ENCODE measurements at regions not wholly inside any gene's neighbourhood (a gene's known extent, or its start where the extent isn't known, plus 50 kb on each side); places are given as distances from the start of the nearest gene placed in this dataset.

GRCh38 chr10:131017566-131018285 is 293.8 kb downstream of the TCERG1L start:
- Histone ChIP-seq H3K27ac (ENCODE audit: low read length, poor library complexity, severe bottlenecking) (no peak overlapping the region), H2BK120ac (ENCODE audit: low read depth, low read length) (no peak overlapping the region), H4K8ac (ENCODE audit: low read length) (no peak overlapping the region), H2BK12ac (ENCODE audit: low read length in 2 of 2) (no peak overlapping the region), H3K9me3 (ENCODE audit: control insufficient read depth, low read length) (no peaks in the 10 kb centered on the region), H3K36me3 (ENCODE audit: control insufficient read depth in 1 of 2, insufficient read depth in 2 of 2, low read depth in 1 of 2, low read length in 2 of 2) (no peaks in the 10 kb centered on the region), H3K4me1 (ENCODE audit: control insufficient read depth, insufficient read depth, low read depth, low read length) (no peaks in the 10 kb centered on the region), H3K9ac (ENCODE audit: low read length) (no peak overlapping the region), H2BK15ac (ENCODE audit: low read depth, poor library complexity, severe bottlenecking) (no peak overlapping the region), H3K4me3 (ENCODE audit: insufficient read depth in 1 of 2, low read depth in 1 of 2, low read length in 2 of 2) (no peak overlapping the region), H4K91ac (ENCODE audit: low read length) (no peak overlapping the region), H2AK5ac (ENCODE audit: low read length, severe bottlenecking) (no peak overlapping the region), H3K79me1 (replicated peaks; ENCODE audit: low read length, poor library complexity, severe bottlenecking) (no peaks in the 10 kb centered on the region), H3K23ac (ENCODE audit: low read length in 2 of 2) (no peak overlapping the region), H3K4ac (ENCODE audit: low read depth in 1 of 2, low read length in 2 of 2) (no peak overlapping the region), H3K14ac (ENCODE audit: low read length in 2 of 2) (no peak overlapping the region), H3K18ac (ENCODE audit: low read depth in 1 of 2, low read length in 2 of 2) (no peak overlapping the region), H2BK5ac (ENCODE audit: low read depth, low read length, poor library complexity, severe bottlenecking) (no peak overlapping the region), H3K4me2 (ENCODE audit: low read length, poor library complexity, severe bottlenecking) (no peak overlapping the region), H2AFZ (ENCODE audit: low read depth, low read length) (no peak overlapping the region), H3K27me3 (ENCODE audit: control insufficient read depth in 1 of 2, insufficient read depth in 1 of 2, low read length in 2 of 2) (no peaks in the 10 kb centered on the region)
- no peak for DNase-seq
- WGBS, result 78% methylated on average over 9 of the region's 9 CpGs

GRCh38 chr10:131018886-131019500 is 292.5 kb downstream of the TCERG1L start:
- no peaks in the 10 kb centered on the region for H3K79me1 ChIP-seq (replicated peaks; ENCODE audit: low read length, poor library complexity, severe bottlenecking)
- no peak overlapping the region for H3K14ac ChIP-seq (ENCODE audit: low read length in 2 of 2)
- H2AFZ ChIP-seq (ENCODE audit: low read depth, low read length), result no peak overlapping the region
- no peak overlapping the region for H4K91ac ChIP-seq (ENCODE audit: low read length)
- no peak overlapping the region for H2BK12ac ChIP-seq (ENCODE audit: low read length in 2 of 2)
- no peaks in the 10 kb centered on the region for H3K27me3 ChIP-seq (ENCODE audit: control insufficient read depth in 1 of 2, insufficient read depth in 1 of 2, low read length in 2 of 2)
- no peak overlapping the region for H3K18ac ChIP-seq (ENCODE audit: low read depth in 1 of 2, low read length in 2 of 2)
- no peaks in the 10 kb centered on the region for H3K36me3 ChIP-seq (ENCODE audit: control insufficient read depth in 1 of 2, insufficient read depth in 2 of 2, low read depth in 1 of 2, low read length in 2 of 2)
- no peak overlapping the region for H2AK5ac ChIP-seq (ENCODE audit: low read length, severe bottlenecking)
- DNase-seq, result no peak
- H3K4ac ChIP-seq (ENCODE audit: low read depth in 1 of 2, low read length in 2 of 2), result no peak overlapping the region
- no peak overlapping the region for H3K4me3 ChIP-seq (ENCODE audit: insufficient read depth in 1 of 2, low read depth in 1 of 2, low read length in 2 of 2)
- no peak overlapping the region for H2BK120ac ChIP-seq (ENCODE audit: low read depth, low read length)
- no peak overlapping the region for H3K9ac ChIP-seq (ENCODE audit: low read length)
- no peaks in the 10 kb centered on the region for H3K4me1 ChIP-seq (ENCODE audit: control insufficient read depth, insufficient read depth, low read depth, low read length)
- no peaks in the 10 kb centered on the region for H3K9me3 ChIP-seq (ENCODE audit: control insufficient read depth, low read length)
- no peak overlapping the region for H4K8ac ChIP-seq (ENCODE audit: low read length)
- H2BK15ac ChIP-seq (ENCODE audit: low read depth, poor library complexity, severe bottlenecking), result no peak overlapping the region
- 71% methylated on average over 14 of the region's 14 CpGs for WGBS
- H2BK5ac ChIP-seq (ENCODE audit: low read depth, low read length, poor library complexity, severe bottlenecking), result no peak overlapping the region
- H3K23ac ChIP-seq (ENCODE audit: low read length in 2 of 2), result no peak overlapping the region
- H3K27ac ChIP-seq (ENCODE audit: low read length, poor library complexity, severe bottlenecking), result no peak overlapping the region
- no peak overlapping the region for H3K4me2 ChIP-seq (ENCODE audit: low read length, poor library complexity, severe bottlenecking)

GRCh38 chr10:131019696-131020095 is 291.8 kb downstream of the TCERG1L start:
- H3K27me3 ChIP-seq (ENCODE audit: control insufficient read depth in 1 of 2, insufficient read depth in 1 of 2, low read length in 2 of 2), result no peaks in the 10 kb centered on the region
- no peak overlapping the region for H3K14ac ChIP-seq (ENCODE audit: low read length in 2 of 2)
- no peak overlapping the region for H2AFZ ChIP-seq (ENCODE audit: low read depth, low read length)
- no peak overlapping the region for H3K23ac ChIP-seq (ENCODE audit: low read length in 2 of 2)
- H2BK5ac ChIP-seq (ENCODE audit: low read depth, low read length, poor library complexity, severe bottlenecking), result no peak overlapping the region
- no peak overlapping the region for H3K27ac ChIP-seq (ENCODE audit: low read length, poor library complexity, severe bottlenecking)
- H4K91ac ChIP-seq (ENCODE audit: low read length), result no peak overlapping the region
- WGBS, result 84% methylated on average over 10 of the region's 11 CpGs
- no peak overlapping the region for H2BK12ac ChIP-seq (ENCODE audit: low read length in 2 of 2)
- H2AK5ac ChIP-seq (ENCODE audit: low read length, severe bottlenecking), result no peak overlapping the region
- no peak overlapping the region for H3K4me2 ChIP-seq (ENCODE audit: low read length, poor library complexity, severe bottlenecking)
- no peak overlapping the region for H3K9ac ChIP-seq (ENCODE audit: low read length)
- DNase-seq, result no peak
- H3K36me3 ChIP-seq (ENCODE audit: control insufficient read depth in 1 of 2, insufficient read depth in 2 of 2, low read depth in 1 of 2, low read length in 2 of 2), result no peaks in the 10 kb centered on the region
- no peak overlapping the region for H2BK120ac ChIP-seq (ENCODE audit: low read depth, low read length)
- no peak overlapping the region for H4K8ac ChIP-seq (ENCODE audit: low read length)
- H2BK15ac ChIP-seq (ENCODE audit: low read depth, poor library complexity, severe bottlenecking), result no peak overlapping the region
- no peak overlapping the region for H3K4me3 ChIP-seq (ENCODE audit: insufficient read depth in 1 of 2, low read depth in 1 of 2, low read length in 2 of 2)
- H3K4ac ChIP-seq (ENCODE audit: low read depth in 1 of 2, low read length in 2 of 2), result no peak overlapping the region
- no peaks in the 10 kb centered on the region for H3K79me1 ChIP-seq (replicated peaks; ENCODE audit: low read length, poor library complexity, severe bottlenecking)
- H3K18ac ChIP-seq (ENCODE audit: low read depth in 1 of 2, low read length in 2 of 2), result no peak overlapping the region
- H3K9me3 ChIP-seq (ENCODE audit: control insufficient read depth, low read length), result no peaks in the 10 kb centered on the region
- no peaks in the 10 kb centered on the region for H3K4me1 ChIP-seq (ENCODE audit: control insufficient read depth, insufficient read depth, low read depth, low read length)

GRCh38 chr10:131020775-131021174 is 290.7 kb downstream of the TCERG1L start:
- Histone ChIP-seq H3K27me3 (ENCODE audit: control insufficient read depth in 1 of 2, insufficient read depth in 1 of 2, low read length in 2 of 2) (no peaks in the 10 kb centered on the region), H2BK12ac (ENCODE audit: low read length in 2 of 2) (no peak overlapping the region), H3K4me3 (ENCODE audit: insufficient read depth in 1 of 2, low read depth in 1 of 2, low read length in 2 of 2) (no peak overlapping the region), H2AFZ (ENCODE audit: low read depth, low read length) (no peak overlapping the region), H3K4ac (ENCODE audit: low read depth in 1 of 2, low read length in 2 of 2) (no peak overlapping the region), H3K9me3 (ENCODE audit: control insufficient read depth, low read length) (no peaks in the 10 kb centered on the region), H2BK5ac (ENCODE audit: low read depth, low read length, poor library complexity, severe bottlenecking) (no peak overlapping the region), H3K4me1 (ENCODE audit: control insufficient read depth, insufficient read depth, low read depth, low read length) (no peaks in the 10 kb centered on the region), H3K4me2 (ENCODE audit: low read length, poor library complexity, severe bottlenecking) (no peak overlapping the region), H3K14ac (ENCODE audit: low read length in 2 of 2) (no peak overlapping the region), H3K27ac (ENCODE audit: low read length, poor library complexity, severe bottlenecking) (no peak overlapping the region), H2BK15ac (ENCODE audit: low read depth, poor library complexity, severe bottlenecking) (no peak overlapping the region), H2AK5ac (ENCODE audit: low read length, severe bottlenecking) (no peak overlapping the region), H3K9ac (ENCODE audit: low read length) (no peak overlapping the region), H4K8ac (ENCODE audit: low read length) (no peak overlapping the region), H3K36me3 (ENCODE audit: control insufficient read depth in 1 of 2, insufficient read depth in 2 of 2, low read depth in 1 of 2, low read length in 2 of 2) (no peaks in the 10 kb centered on the region), H3K18ac (ENCODE audit: low read depth in 1 of 2, low read length in 2 of 2) (no peak overlapping the region), H4K91ac (ENCODE audit: low read length) (no peak overlapping the region), H3K79me1 (replicated peaks; ENCODE audit: low read length, poor library complexity, severe bottlenecking) (no peaks in the 10 kb centered on the region), H3K23ac (ENCODE audit: low read length in 2 of 2) (no peak overlapping the region), H2BK120ac (ENCODE audit: low read depth, low read length) (no peak overlapping the region)
- DNase-seq, result no peak
- WGBS, result 82% methylated on average over 6 of the region's 7 CpGs
